WTC11 (cell line): ENCODE measurements at regions not wholly inside any gene's neighbourhood (a gene's known extent, or its start where the extent isn't known, plus 50 kb on each side); places are given as distances from the start of the nearest gene placed in this dataset.

Source experiments
- CREB1 ChIP-seq: sonication (generic); formaldehyde crosslinking; IDR thresholded peaks from 2 replicates; pipeline ENCODE4 v1.8.0; 2023; ENCODE audit warnings: mild to moderate bottlenecking, missing genetic modification reagents
- CTCF ChIP-seq: fragments of 200-600 bp; IDR thresholded peaks from 2 replicates; pipeline ENCODE4 v1.8.0; 2022; ENCODE audit warnings: antibody characterized with exemption
- ERG ChIP-seq: fragments of 250-450 bp; sonication (Bioruptor Pico); IDR thresholded peaks from 2 replicates; pipeline ENCODE4 v1.8.0; 2021; ENCODE audit warnings: mild to moderate bottlenecking
- IRF1 ChIP-seq: sonication (generic); formaldehyde crosslinking; IDR thresholded peaks from 2 replicates; pipeline ENCODE4 v1.8.0; 2023; ENCODE audit warnings: missing genetic modification reagents
- NR3C1 ChIP-seq: sonication (generic); formaldehyde crosslinking; conservative IDR thresholded peaks from 2 replicates; pipeline ENCODE4 v1.8.1; 2023; ENCODE audit warnings: low read depth, mild to moderate bottlenecking, missing genetic modification reagents
- USF1 ChIP-seq: sonication (generic); formaldehyde crosslinking; IDR thresholded peaks from 2 replicates; pipeline ENCODE4 v1.8.0; 2022; ENCODE audit warnings: mild to moderate bottlenecking, missing genetic modification reagents
- ZNF416 ChIP-seq: fragments of 250-450 bp; sonication (Bioruptor Pico); IDR thresholded peaks from 2 replicates; pipeline ENCODE4 v1.9.0; 2021; ENCODE audit warnings: mild to moderate bottlenecking, inconsistent platforms

- TF ChIP-seq CTCF (no peak), CREB1 (CRISPR knock-in tag) (no peak), USF1 (no peak), NR3C1 (CRISPR knock-in tag) (no peak), ERG (CRISPR knock-in tag) (no peak), ZNF416 (no peak), IRF1 (CRISPR knock-in tag) (no peak)
Observed at GRCh38 chr11:92284107-92284506, 59.5 kb downstream of the FAT3 start.
